HEK293 (cell line): ENCODE measurements at regions not wholly inside any gene's neighbourhood (a gene's known extent, or its start where the extent isn't known, plus 50 kb on each side); places are given as distances from the start of the nearest gene placed in this dataset.

Source experiments
- CTCF ChIA-PET: fragments of 350-600 bp; formaldehyde crosslinking; extraction: SDS; loops from one replicate; lab custom pipeline; 2021; ENCODE audit warnings: antibody characterized with exemption; lab: Yijun Ruan, JAX
- POLR2A ChIA-PET: fragments of 300-600 bp; formaldehyde crosslinking; extraction: SDS; loops from one replicate; lab custom pipeline; 2020; ENCODE audit warnings: antibody characterized with exemption, inconsistent platforms; lab: Yijun Ruan, JAX
- H3K27ac ChIP-seq: fragments of 200-500 bp; sonication (Bioruptor generic); 2 replicates; pipeline ENCODE4 v1.5.1; 2014; ENCODE audit warnings: low read depth, low read length, control low read depth, inconsistent platforms; ENCODE audit errors: extremely low read depth
- H3K36me3 ChIP-seq, 2 experiments: fragments of 200-500 bp in 1 of 2; sonication (Bioruptor generic) in 1 of 2; 1 replicate in 1 of 2; 2 replicates in 1 of 2; pipeline ENCODE4 v1.5.1; 2014 to 2017; ENCODE audit warnings: inconsistent platforms in 2 of 2, low read length in 2 of 2; ENCODE audit not compliant: control insufficient read depth in 2 of 2, insufficient read depth in 1 of 2
- H3K4me1 ChIP-seq: fragments of 200-500 bp; sonication (Bioruptor generic); 2 replicates; pipeline ENCODE4 v1.5.1; 2014; ENCODE audit warnings: mild to moderate bottlenecking, low read length, inconsistent platforms; ENCODE audit not compliant: control insufficient read depth, insufficient read depth
- H3K4me3 ChIP-seq: 2 replicates; pipeline ENCODE4 v1.5.1; 2011; ENCODE audit warnings: low read depth, mild to moderate bottlenecking, control low read depth, low read length, moderate library complexity
- H3K9me3 ChIP-seq: fragments of 200-500 bp; sonication (Bioruptor generic); 2 replicates; pipeline ENCODE4 v1.5.1; 2014; ENCODE audit warnings: low read depth, low read length, inconsistent platforms; ENCODE audit not compliant: control insufficient read depth, insufficient read depth
- HOXA7 ChIP-seq: sonication (generic); formaldehyde crosslinking; IDR thresholded peaks from 2 replicates; pipeline ENCODE4 v1.8.1; 2022; ENCODE audit warnings: missing genetic modification reagents, borderline replicate concordance
- MYNN ChIP-seq: fragments of 450-650 bp; formaldehyde crosslinking; IDR thresholded peaks from 2 replicates; pipeline ENCODE4 v1.5.1; 2016; ENCODE audit warnings: missing biosample characterization, missing genetic modification characterization, borderline replicate concordance
- OVOL3 ChIP-seq: fragments of 450-650 bp; formaldehyde crosslinking; IDR thresholded peaks from 2 replicates; pipeline ENCODE4 v1.5.1; 2016; ENCODE audit warnings: missing biosample characterization, missing genetic modification characterization
- PRDM10 ChIP-seq: fragments of 450-650 bp; formaldehyde crosslinking; IDR thresholded peaks from 2 replicates; pipeline ENCODE4 v1.5.1; 2016; ENCODE audit warnings: missing biosample characterization, missing genetic modification characterization
- TRIM28 ChIP-seq: IDR thresholded peaks from 2 replicates; pipeline ENCODE4 v1.6.1; 2011; ENCODE audit warnings: low read length, control low read depth, borderline replicate concordance
- ZBTB20 ChIP-seq: fragments of 450-650 bp; formaldehyde crosslinking; IDR thresholded peaks from 2 replicates; pipeline ENCODE4 v1.5.1; 2016; ENCODE audit warnings: missing biosample characterization, missing genetic modification characterization
- ZBTB26 ChIP-seq: fragments of 450-650 bp; formaldehyde crosslinking; optimal IDR thresholded peaks from 2 replicates; pipeline ENCODE3; 2016; ENCODE audit warnings: missing biosample characterization, mild to moderate bottlenecking, missing genetic modification characterization
- ZBTB7A ChIP-seq: fragments of 450-650 bp; formaldehyde crosslinking; IDR thresholded peaks from 2 replicates; pipeline ENCODE4 v1.5.1; 2016; ENCODE audit warnings: low read depth, missing biosample characterization, missing genetic modification characterization
- ZFP41 ChIP-seq: fragments of 450-650 bp; formaldehyde crosslinking; IDR thresholded peaks from 2 replicates; pipeline ENCODE4 v1.5.1; 2016; ENCODE audit warnings: missing biosample characterization, missing genetic modification characterization, borderline replicate concordance
- ZNF24 ChIP-seq: fragments of 450-650 bp; formaldehyde crosslinking; IDR thresholded peaks from 2 replicates; pipeline ENCODE4 v1.5.1; 2016; ENCODE audit warnings: missing biosample characterization, missing genetic modification characterization
- ZNF311 ChIP-seq: fragments of 450-650 bp; formaldehyde crosslinking; IDR thresholded peaks from 2 replicates; pipeline ENCODE4 v1.5.1; 2017; ENCODE audit warnings: missing biosample characterization, missing genetic modification characterization, borderline replicate concordance
- ZNF350 ChIP-seq: fragments of 450-650 bp; formaldehyde crosslinking; IDR thresholded peaks from 2 replicates; pipeline ENCODE4 v1.5.0; 2017; ENCODE audit warnings: missing biosample characterization, mild to moderate bottlenecking, missing genetic modification characterization
- ZNF354C ChIP-seq: fragments of 450-650 bp; formaldehyde crosslinking; IDR thresholded peaks from 2 replicates; pipeline ENCODE4 v1.5.1; 2016; ENCODE audit warnings: missing biosample characterization, missing genetic modification characterization, low read depth, borderline replicate concordance
- ZNF404 ChIP-seq: fragments of 450-650 bp; formaldehyde crosslinking; IDR thresholded peaks from 2 replicates; pipeline ENCODE4 v1.5.1; 2017; ENCODE audit warnings: missing biosample characterization, missing genetic modification characterization
- ZNF433 ChIP-seq: fragments of 450-650 bp; formaldehyde crosslinking; IDR thresholded peaks from 2 replicates; pipeline ENCODE4 v1.5.1; 2016; ENCODE audit warnings: missing biosample characterization, missing genetic modification characterization, low read depth
- ZNF548 ChIP-seq: fragments of 450-650 bp; formaldehyde crosslinking; IDR thresholded peaks from 2 replicates; pipeline ENCODE4 v1.5.1; 2016; ENCODE audit warnings: missing biosample characterization, missing genetic modification characterization
- ZNF549 ChIP-seq: fragments of 450-650 bp; IDR thresholded peaks from 2 replicates; pipeline ENCODE4 v1.5.1; 2018; ENCODE audit warnings: missing biosample characterization, missing genetic modification characterization, mild to moderate bottlenecking, inconsistent platforms, moderate library complexity
- ZNF558 ChIP-seq: fragments of 450-650 bp; formaldehyde crosslinking; IDR thresholded peaks from 2 replicates; pipeline ENCODE4 v1.5.1; 2016; ENCODE audit warnings: missing biosample characterization, missing genetic modification characterization
- ZNF621 ChIP-seq: fragments of 450-650 bp; formaldehyde crosslinking; IDR thresholded peaks from 2 replicates; pipeline ENCODE4 v1.5.1; 2017; ENCODE audit warnings: missing biosample characterization, missing genetic modification characterization
- ZNF623 ChIP-seq: fragments of 450-650 bp; formaldehyde crosslinking; IDR thresholded peaks from 2 replicates; pipeline ENCODE4 v1.5.1; 2016; ENCODE audit warnings: missing biosample characterization, missing genetic modification characterization
- ZNF664 ChIP-seq: fragments of 450-650 bp; formaldehyde crosslinking; IDR thresholded peaks from 2 replicates; pipeline ENCODE4 v1.5.1; 2016; ENCODE audit warnings: missing biosample characterization, missing genetic modification characterization
- ZNF670 ChIP-seq: fragments of 450-650 bp; formaldehyde crosslinking; IDR thresholded peaks from 2 replicates; pipeline ENCODE4 v1.5.1; 2016; ENCODE audit warnings: missing biosample characterization, missing genetic modification characterization, low read depth
- ZNF707 ChIP-seq: fragments of 450-650 bp; formaldehyde crosslinking; IDR thresholded peaks from 2 replicates; pipeline ENCODE4 v1.5.1; 2016; ENCODE audit warnings: missing biosample characterization, missing genetic modification characterization
- ZSCAN4 ChIP-seq: fragments of 450-650 bp; formaldehyde crosslinking; IDR thresholded peaks from 2 replicates; pipeline ENCODE4 v1.5.1; 2017; ENCODE audit warnings: missing biosample characterization, missing genetic modification characterization
- TF ChIP-seq, protein P1 (sequence below): fragments of 450-650 bp; formaldehyde crosslinking; IDR thresholded peaks from 2 replicates; pipeline ENCODE4 v1.5.1; 2016; ENCODE audit warnings: missing biosample characterization, missing genetic modification characterization

DNA sequence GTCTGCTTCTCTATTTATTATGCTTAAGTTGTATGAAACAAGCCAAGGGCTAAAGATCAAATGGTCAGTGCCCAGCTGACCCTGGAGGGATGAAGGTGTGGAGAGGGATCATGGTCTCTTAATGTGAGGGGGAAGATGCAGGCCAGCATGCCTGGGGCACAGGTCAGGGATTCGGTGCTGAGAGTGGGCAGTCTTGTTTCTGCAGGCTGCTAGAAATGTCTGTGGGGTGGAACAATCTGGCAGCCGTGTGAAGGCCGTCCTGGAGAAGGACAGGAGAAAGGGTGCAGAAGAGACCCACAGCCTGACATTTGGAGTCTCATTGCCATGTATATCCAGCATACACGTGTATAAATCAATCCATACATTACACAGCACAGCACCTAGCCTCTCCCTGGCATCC, 258.3 kb upstream of the MOCS1 start:
- H3K4me1 ChIP-seq: no peaks in the 10 kb centered on the region
- no peak for TF ChIP-seq ZNF664 (tag by site-specific recombination)
- no peak for TF ChIP-seq ZNF354C (tag by site-specific recombination)
- no peak for TF ChIP-seq ZNF404 (tag by site-specific recombination)
- no peak for TF ChIP-seq PRDM10 (tag by site-specific recombination)
- TF ChIP-seq OVOL3: no peak
- no peak for TF ChIP-seq ZNF433 (tag by site-specific recombination)
- no peak for TF ChIP-seq ZBTB20 (tag by site-specific recombination)
- no peak for TF ChIP-seq ZNF623 (tag by site-specific recombination)
- no peak for TF ChIP-seq TRIM28
- ChIA-PET POLR2A (no interaction called here), CTCF (no interaction called here)
- H3K36me3 ChIP-seq: no peaks in the 10 kb centered on the region
- no peak overlapping the region for H3K27ac ChIP-seq
- H3K4me3 ChIP-seq: no peak overlapping the region
- no peaks in the 10 kb centered on the region for H3K9me3 ChIP-seq

DNA sequence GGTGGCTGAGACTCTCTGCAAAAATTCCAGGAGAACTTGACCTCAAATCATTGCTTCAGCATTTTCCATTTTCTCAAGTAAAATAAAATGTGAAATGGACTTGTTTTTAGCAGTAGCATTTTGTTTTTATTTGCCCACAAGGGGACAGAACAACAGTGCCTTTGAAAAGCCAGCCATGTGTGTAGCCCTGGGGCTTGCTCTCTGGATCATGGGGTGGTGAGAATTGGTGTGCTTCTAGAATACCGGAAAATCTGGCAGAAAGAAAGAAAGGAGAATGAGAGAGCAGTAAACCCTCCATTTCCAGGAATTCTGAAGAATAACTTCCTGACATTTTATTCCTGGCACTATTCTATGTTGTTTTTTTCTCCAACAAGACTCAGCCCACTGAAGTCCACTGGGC, 254.7 kb upstream of the MOCS1 start:
- Histone ChIP-seq H3K4me1 (no peaks in the 10 kb centered on the region), H3K27ac (no peak overlapping the region), H3K9me3 (no peaks in the 10 kb centered on the region), H3K4me3 (no peak overlapping the region), H3K36me3 (no peaks in the 10 kb centered on the region)
- POLR2A ChIA-PET: no interaction called here
- CTCF ChIA-PET: no interaction called here
- TF ChIP-seq, protein P1, sequence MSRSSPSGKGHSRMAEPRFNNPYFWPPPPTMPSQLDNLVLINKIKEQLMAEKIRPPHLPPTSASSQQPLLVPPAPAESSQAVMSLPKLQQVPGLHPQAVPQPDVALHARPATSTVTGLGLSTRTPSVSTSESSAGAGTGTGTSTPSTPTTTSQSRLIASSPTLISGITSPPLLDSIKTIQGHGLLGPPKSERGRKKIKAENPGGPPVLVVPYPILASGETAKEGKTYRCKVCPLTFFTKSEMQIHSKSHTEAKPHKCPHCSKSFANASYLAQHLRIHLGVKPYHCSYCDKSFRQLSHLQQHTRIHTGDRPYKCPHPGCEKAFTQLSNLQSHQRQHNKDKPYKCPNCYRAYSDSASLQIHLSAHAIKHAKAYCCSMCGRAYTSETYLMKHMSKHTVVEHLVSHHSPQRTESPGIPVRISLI (tag by site-specific recombination): no peak
- TF ChIP-seq ZSCAN4 (no peak), ZBTB7A (tag by site-specific recombination) (no peak), ZNF350 (tag by site-specific recombination) (no peak), ZNF549 (tag by site-specific recombination) (no peak), ZNF548 (no peak)

DNA sequence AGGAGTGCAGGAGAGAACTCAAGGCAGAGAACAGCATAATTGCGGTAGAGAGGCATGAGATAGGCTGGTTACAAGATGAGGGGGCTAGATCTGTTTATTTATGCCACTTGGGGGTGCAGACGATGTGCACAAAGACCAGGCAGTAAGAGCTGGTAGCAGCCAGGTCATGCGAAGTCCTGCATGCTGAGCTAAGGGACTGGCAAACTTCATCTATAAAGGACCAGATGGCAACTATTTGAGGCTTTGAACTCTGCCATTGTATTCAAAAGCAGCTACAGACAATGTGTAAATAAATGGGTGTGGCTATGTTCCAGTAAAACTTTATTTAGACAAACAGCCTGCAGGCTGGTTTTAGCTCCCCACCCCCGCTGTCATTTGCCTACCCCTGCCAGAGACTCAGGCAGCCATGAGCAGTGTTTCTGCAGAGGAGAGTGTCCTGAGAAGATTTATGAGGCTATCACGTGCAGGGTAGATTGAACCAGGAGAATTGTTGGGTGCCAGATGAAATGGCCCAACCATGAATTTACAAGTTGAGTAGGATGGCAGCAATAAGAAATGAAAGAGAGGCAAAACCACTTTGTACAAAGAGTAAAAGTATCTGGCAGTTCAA, 253.4 kb upstream of the MOCS1 start:
- no peaks in the 10 kb centered on the region for H3K4me1 ChIP-seq
- no peaks in the 10 kb centered on the region for H3K9me3 ChIP-seq
- CTCF ChIA-PET: no interaction called here
- no peak overlapping the region for H3K27ac ChIP-seq
- POLR2A ChIA-PET: no interaction called here
- H3K4me3 ChIP-seq: no peak overlapping the region
- no peaks in the 10 kb centered on the region for H3K36me3 ChIP-seq
- TF ChIP-seq ZBTB26 (tag by site-specific recombination) (no peak), MYNN (no peak), ZNF311 (tag by site-specific recombination) (no peak), ZNF558 (tag by site-specific recombination) (no peak), ZNF621 (tag by site-specific recombination) (no peak), ZNF670 (no peak), ZFP41 (tag by site-specific recombination) (no peak), ZNF433 (tag by site-specific recombination) (no peak), HOXA7 (CRISPR knock-in tag) (no peak), ZNF24 (tag by site-specific recombination) (no peak), ZNF707 (no peak)
